ENCODE measurements at regions not wholly inside any gene's neighbourhood (a gene's known extent, or its start where the extent isn't known, plus 50 kb on each side); places are given as distances from the start of the nearest gene placed in this dataset.
A peak's percentile ranks its signal among the peaks of the same experiment; 100 is the strongest.

GRCh38 chr12:92064422-92064821 lies 81.2 kb downstream of the BTG1 start:
- no peaks in the 10 kb centered on the region for H3K36me3 ChIP-seq (ENCODE audit: control insufficient read depth, insufficient read depth, low read length)
- no TSS peak for BruUV-seq (replicated peaks)
- TF ChIP-seq TCF7L2 (IDR thresholded peaks at IDR 0.05; ENCODE audit: low read depth, low read length), result no peak
- TF ChIP-seq POLR2AphosphoS5 (IDR thresholded peaks at IDR 0.05; ENCODE audit: low read depth, low read length), result no peak
- no peak for TF ChIP-seq REST (IDR thresholded peaks at IDR 0.05; ENCODE audit: insufficient read depth in 1 of 2, low read depth in 2 of 2, low read length in 1 of 2)
- no peak for TF ChIP-seq CTCF (IDR thresholded peaks at IDR 0.05)
- TF ChIP-seq SIN3A (IDR thresholded peaks at IDR 0.05; ENCODE audit: borderline replicate concordance, insufficient read depth, low read depth, low read length), result no peak
- intact Hi-C loops (cut with micrococcal nuclease; ENCODE audit: unreplicated experiment) (no loop called here), in situ Hi-C loops (cut with HindIII; ENCODE audit: low pct_unique_long_range_greater_than_20kb, low sequenced_read_pairs) (no loop called here)
- H3K27me3 ChIP-seq (ENCODE audit: control insufficient read depth, insufficient read depth, low read length), result no peaks in the 10 kb centered on the region
- no peaks in the 10 kb centered on the region for H3K9me3 ChIP-seq (ENCODE audit: control insufficient read depth, insufficient read depth, low read depth, low read length)
- H3K27ac ChIP-seq (ENCODE audit: low read length), result peak overlapping the region; percentile 77
- CTCF ChIA-PET, result no interaction called here
- POLR2A ChIA-PET, result no interaction called here
- ATAC-seq, result peak; percentile 28; the same call in 1 of the 2 replicates
- no peak for DNase-seq (ENCODE audit: low read depth, low spot score)
- H3K4me3 ChIP-seq (ENCODE audit: low read depth in 2 of 2, low read length in 2 of 2), result no peak overlapping the region
- H3K4me1 ChIP-seq (ENCODE audit: control insufficient read depth, insufficient read depth, low read length), result peaks cover 29% of the 10 kb centered on the region

- Histone ChIP-seq H3K4me1 (ENCODE audit: control insufficient read depth, insufficient read depth, low read length) (peaks cover 29% of the 10 kb centered on the region), H3K27ac (ENCODE audit: low read length) (peak overlapping the region; percentile 77), H3K36me3 (ENCODE audit: control insufficient read depth, insufficient read depth, low read length) (no peaks in the 10 kb centered on the region), H3K27me3 (ENCODE audit: control insufficient read depth, insufficient read depth, low read length) (no peaks in the 10 kb centered on the region), H3K9me3 (ENCODE audit: control insufficient read depth, insufficient read depth, low read depth, low read length) (no peaks in the 10 kb centered on the region), H3K4me3 (ENCODE audit: low read depth in 2 of 2, low read length in 2 of 2) (no peak overlapping the region)
- POLR2A ChIA-PET, result no interaction called here
- ATAC-seq (peak; percentile 69), DNase-seq (ENCODE audit: low read depth, low spot score) (no peak)
- in situ Hi-C loops (cut with HindIII; ENCODE audit: low pct_unique_long_range_greater_than_20kb, low sequenced_read_pairs), result no loop called here
- intact Hi-C loops (cut with micrococcal nuclease; ENCODE audit: unreplicated experiment), result no loop called here
- BruUV-seq (replicated peaks), result no TSS peak
- CTCF ChIA-PET, result no interaction called here
- no peak for TF ChIP-seq TCF7L2 (IDR thresholded peaks at IDR 0.05; ENCODE audit: low read depth, low read length)
- no peak for TF ChIP-seq SIN3A (IDR thresholded peaks at IDR 0.05; ENCODE audit: borderline replicate concordance, insufficient read depth, low read depth, low read length)
- no peak for TF ChIP-seq POLR2AphosphoS5 (IDR thresholded peaks at IDR 0.05; ENCODE audit: low read depth, low read length)
- TF ChIP-seq REST (IDR thresholded peaks at IDR 0.05; ENCODE audit: insufficient read depth in 1 of 2, low read depth in 2 of 2, low read length in 1 of 2), result no peak
- no peak for TF ChIP-seq CTCF (IDR thresholded peaks at IDR 0.05)
Observed at GRCh38 chr12:92063641-92064040, 82.0 kb downstream of the BTG1 start.
